Skin epidermis (tissue), 12 donors: ENCODE measurements at regions not wholly inside any gene's neighbourhood (a gene's known extent, or its start where the extent isn't known, plus 50 kb on each side); places are given as distances from the start of the nearest gene placed in this dataset.

Source experiments
- H3K27ac ChIP-seq, 21 experiments: fragments of 200-600 bp; sonication (generic) in 11 of 21; one replicate each; pipeline ENCODE4 v1.5.0; 2020; ENCODE audit warnings: mild to moderate bottlenecking in 3 of 21, inconsistent platforms in 2 of 21, moderate library complexity in 2 of 21
- H3K4me3 ChIP-seq, 7 experiments: fragments of 200-600 bp; sonication (generic) in 2 of 7; one replicate each; pipeline ENCODE4 v1.5.0; 2020; ENCODE audit warnings: inconsistent platforms in 2 of 7, mild to moderate bottlenecking in 2 of 7, moderate library complexity in 1 of 7

DNA sequence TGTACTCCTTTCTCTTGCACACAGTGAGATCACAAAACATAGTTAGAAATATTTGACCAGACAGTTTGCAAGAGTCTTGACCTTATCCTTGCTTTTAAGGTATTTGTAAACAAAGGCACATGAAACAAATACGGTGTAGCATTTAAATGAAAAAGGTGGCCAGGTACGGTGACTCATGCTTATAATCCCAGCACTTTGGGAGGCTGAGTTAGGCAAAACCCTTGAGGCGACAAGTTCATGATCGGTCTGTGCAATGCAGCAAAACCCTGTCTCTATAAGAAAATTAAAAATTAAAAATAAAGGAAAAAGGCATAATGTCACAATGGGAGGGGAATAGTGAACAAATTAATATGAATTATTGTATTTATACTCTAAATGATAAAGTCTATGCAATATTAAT, 109.5 kb upstream of the PIK3C3 start:
- Histone ChIP-seq H3K4me3 (no peak overlapping the region), H3K27ac (no peak overlapping the region)

DNA sequence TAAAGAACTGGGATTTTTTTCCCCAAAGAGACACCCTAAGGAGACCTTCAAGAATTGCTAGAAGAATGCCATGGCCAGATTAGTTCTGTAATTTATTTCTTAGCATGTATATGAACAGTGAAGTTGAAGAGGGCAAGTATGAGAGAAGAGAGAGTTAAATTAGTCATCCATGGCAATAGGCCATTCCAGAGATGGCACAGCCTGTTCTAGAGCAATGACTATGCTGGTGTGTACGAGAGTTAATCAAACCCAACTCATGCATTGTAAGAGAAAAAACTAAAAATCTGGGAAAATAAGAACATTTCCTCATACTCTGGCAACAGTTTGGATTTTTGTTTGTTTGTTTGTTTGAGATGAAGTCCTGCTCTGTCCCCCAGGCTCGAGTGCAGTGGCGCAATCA, 112.1 kb upstream of the PIK3C3 start:
- no peak overlapping the region for H3K4me3 ChIP-seq
- H3K27ac ChIP-seq: no peak overlapping the region

DNA sequence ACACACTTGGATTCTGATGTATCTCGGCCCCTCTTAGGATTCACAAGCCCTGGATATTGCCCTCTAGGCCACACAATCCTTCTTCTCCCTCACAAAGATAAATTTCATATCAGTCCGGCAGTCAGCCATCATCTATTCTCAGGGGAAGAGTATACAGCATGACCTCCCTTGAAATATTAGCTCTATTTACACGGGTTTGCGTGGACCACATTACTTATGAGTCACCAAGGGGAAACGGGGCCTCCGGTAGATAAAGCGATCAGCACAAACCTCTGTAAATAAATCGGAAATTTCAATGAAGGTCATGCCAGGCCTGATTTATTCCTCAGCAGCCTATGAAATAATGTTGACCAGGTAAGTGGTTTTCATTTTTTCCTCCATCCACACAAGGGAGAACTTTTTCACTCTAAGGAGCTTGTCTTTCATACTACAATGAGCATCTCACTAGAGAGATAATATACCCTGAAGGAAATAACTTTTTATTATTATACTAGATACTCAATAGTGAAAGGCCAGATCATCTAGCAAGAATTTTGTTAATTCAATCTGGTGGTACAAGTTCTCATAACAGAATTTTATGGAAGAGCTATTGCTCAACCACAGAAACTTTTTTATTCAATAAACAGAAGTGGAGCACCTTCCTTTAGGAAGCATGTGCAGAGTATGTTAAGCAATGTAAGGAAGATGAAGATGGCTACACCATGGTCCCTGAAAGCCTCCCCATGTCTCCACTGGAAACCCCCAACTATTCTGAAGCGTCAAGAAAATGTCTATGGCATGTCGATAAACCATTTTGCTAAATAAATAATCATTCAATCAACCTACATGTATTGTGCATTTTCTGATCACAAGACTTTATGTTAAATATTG, 125.2 kb upstream of the PIK3C3 start:
- H3K4me3 ChIP-seq: no peak overlapping the region
- no peak overlapping the region for H3K27ac ChIP-seq

DNA sequence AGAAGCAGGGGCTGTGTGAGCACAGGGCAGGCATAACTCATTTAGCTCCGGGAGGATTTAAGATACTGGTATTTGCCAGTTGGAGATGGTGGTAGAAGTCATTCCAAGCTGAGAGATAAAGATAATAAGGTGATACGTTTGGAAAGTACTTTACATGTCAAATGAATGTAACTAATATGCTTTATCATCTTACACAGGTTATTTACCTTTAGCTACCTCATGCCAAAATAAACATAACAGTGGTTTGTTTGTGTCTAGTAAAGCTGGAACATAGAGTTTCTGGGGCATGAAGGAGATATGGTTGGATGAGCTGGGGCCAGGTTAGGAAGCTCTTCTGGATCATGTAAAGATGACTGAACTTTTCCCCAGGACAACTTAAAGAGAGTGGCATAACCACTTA, 126.9 kb upstream of the PIK3C3 start:
- H3K4me3 ChIP-seq: no peak overlapping the region

DNA sequence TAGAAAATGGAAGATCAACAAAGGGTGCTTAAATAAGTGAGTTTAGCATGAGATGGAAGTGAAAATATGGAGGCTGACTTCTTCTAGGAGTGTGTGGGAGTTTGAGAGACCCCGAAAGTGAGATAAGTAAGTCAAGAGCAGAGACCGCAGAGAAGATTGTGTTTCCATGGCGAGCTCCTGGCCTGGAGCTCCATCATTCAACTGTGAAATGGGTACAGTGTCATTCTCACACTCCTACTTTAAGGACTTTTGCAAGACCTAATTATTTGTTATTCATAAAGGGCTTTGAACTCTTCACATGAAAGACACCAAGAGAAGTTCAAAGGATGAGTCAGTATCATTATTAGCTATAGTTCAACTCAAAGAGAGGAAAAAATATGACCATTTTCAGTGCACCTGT, 134.2 kb upstream of the PIK3C3 start:
- Histone ChIP-seq H3K4me3 (no peak overlapping the region), H3K27ac (no peak overlapping the region)

More for the DNA sequence above, 126.9 kb upstream of the PIK3C3 start:
- H3K27ac ChIP-seq: no peak overlapping the region

DNA sequence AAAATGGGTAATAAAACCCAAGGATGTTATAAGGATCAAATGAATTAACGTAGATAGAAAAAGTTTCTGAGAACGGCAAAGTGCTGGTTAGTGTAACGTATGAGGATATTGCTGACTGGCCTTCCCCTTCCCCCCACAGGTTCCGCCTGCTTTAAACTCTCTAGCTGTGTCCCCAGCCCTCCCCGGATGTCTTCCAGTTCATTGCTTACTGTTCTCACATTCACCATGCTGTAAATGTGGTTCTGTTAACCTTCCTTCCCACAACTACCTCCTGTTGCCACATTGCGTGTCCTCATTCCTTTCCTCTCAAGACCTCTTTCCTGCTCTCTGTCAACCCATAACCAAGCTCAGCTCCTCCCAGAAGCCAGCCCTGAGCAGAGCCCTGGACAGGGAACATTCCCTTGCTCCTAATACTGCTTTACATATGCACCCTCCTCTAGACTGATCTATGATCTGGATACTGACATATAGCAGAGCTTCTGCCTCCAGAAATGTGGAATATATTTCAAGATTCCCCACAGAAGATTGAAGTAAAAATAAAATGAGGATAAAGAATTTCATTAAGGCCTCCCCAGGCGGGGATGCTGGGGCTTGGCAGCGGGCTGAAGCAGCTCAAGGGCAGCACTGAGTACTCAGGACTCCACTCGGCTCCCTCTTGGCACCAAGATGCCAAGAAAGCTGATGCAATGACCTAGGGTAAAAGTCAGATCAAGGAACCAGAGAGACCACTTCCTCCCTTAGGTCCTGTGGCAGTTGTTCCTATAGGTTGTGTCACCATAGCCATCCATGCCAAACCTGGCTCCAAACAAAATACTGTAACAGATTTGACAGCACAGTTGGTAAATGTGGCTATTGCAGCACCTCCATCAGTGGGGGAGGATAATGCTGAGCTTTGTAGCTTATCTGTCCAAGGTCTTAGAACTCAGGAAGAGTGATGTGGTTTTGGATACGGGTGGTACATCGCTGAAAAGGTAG, 136.4 kb upstream of the PIK3C3 start:
- no peak overlapping the region for H3K27ac ChIP-seq
- no peak overlapping the region for H3K4me3 ChIP-seq

DNA sequence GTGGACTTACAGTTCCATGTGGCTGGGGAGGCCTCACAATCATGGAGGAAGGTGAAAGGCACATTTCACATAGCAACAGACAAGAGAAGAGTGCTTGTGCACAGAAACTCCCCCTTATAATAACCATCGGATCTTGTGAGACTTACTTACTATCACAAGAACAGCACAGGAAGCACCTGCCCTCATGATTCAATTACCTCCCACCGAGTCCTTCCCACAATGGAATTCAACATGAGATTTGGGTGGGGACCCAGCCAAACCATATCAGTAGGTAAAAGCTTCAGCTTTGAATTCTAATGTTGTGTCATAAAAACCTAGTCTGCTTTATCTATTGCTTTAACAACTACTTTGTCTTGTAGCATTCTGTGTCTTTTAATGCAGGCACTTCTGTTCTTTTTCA, 140.4 kb upstream of the PIK3C3 start:
- no peak overlapping the region for H3K4me3 ChIP-seq
- no peak overlapping the region for H3K27ac ChIP-seq

DNA sequence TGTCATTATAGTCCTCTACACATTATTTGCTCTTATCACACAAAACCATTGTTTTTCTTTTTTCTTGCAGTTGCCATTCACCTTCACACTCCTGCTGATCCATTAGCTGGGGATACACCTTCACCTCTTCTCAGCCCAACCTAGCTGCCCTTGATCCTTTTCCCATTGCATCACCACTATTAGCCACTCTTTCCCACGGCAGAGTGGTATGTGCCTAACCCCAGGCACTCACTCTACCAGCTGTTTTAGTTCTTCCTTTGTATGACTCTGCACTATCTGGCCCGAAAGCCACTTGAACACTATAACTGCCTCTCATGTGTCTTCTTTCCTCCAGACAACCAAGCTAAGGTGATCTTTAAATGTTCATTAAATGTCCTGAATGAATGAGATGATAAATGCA, 145.4 kb upstream of the PIK3C3 start:
- no peak overlapping the region for H3K27ac ChIP-seq
- H3K4me3 ChIP-seq: no peak overlapping the region

DNA sequence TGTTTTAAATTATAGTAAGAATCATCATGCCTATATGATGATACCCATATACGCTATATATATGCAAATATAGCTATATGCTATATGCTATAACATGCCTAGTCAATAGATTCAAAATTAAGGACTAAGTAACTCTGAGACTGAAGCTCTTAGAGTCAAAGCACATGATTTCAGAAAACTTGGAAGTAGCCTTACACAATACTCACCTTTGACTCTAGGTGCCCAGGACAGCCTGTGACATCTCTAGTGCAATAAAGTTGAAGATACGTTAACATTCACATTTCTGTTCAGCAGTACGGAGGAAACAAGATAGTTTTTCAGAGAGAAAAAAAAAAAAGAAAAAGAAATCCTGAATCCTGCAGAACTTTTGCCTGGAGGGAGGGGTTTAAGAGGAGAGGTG, 149.7 kb upstream of the PIK3C3 start:
- Histone ChIP-seq H3K27ac (no peak overlapping the region), H3K4me3 (no peak overlapping the region)

DNA sequence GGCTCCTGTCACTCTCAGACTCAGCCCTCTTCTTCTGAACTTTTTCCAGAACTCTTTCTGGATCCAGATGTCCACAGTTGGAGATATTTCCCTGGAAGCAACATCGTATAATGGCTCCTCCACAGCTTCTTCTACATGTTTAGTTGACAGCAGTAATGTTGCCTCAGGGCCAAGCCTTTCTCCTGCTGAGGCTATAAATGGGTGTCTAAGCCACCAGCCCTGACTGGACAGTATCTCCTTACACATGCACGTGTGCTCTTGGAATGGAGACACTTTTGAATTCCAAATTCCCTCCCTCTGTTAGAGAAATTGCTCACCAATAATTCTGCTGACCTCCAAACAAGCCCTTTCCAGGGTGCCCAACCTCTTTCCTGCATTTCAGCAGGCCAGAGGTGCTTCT, 156.2 kb upstream of the PIK3C3 start:
- no peak overlapping the region for H3K4me3 ChIP-seq
- no peak overlapping the region for H3K27ac ChIP-seq

DNA sequence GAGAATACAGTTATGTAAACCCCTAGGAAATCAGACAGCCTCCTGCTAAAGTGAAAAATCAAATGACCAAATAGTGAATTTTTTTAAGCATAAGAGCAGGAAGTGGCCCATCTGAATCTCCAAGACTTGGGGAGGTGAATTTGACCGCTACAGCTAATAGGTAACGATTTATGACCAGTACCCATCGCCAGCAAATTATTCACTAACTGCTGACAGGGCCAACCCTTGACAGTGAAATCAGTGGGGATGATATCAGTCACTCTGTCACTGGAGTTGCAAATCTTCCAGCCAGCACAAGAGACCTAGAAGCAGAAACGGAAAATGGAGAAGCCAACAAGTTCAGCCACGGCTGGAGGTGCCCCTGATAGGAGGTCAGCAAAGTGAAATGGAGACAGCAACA, 164.3 kb upstream of the PIK3C3 start:
- H3K27ac ChIP-seq: no peak overlapping the region
- H3K4me3 ChIP-seq: no peak overlapping the region

DNA sequence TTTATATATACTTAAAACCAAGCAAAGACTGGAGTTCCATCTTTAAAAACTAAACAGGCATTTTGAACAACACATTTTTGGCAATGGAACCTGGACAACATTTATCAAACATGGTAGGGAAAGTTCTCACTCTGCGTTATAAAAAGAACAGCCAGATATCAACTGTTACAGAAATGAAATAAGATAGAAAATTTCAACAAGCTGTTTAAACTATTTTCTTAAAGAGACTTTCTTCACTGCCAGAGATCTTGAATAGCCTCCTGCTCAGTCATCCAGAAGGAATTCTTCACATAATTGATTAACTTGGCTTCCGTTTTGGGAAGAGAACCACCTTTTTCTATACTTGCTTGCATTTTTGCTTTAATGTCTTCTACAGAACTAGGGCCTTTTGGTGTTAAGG, 166.0 kb upstream of the PIK3C3 start:
- Histone ChIP-seq H3K4me3 (no peak overlapping the region), H3K27ac (no peak overlapping the region)

DNA sequence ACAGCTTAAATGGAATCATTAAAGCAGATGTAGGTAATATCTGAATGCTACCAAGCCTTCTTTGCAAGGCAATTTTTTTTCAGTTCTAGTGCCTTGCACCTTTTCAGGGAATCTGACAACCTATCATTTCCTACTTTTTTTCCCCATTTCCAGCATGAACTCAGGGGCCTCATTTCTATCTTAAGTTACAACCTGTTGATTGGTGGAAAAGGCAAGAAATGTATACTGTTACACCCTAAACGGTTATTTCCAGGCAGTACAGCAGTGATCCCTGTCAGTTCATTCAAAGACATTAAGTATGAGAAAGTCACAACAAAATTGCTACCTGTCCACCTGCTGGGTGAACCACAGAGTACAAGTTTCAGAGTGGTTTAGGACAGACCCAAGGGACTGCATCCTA, 171.2 kb upstream of the PIK3C3 start:
- no peak overlapping the region for H3K27ac ChIP-seq
- no peak overlapping the region for H3K4me3 ChIP-seq

DNA sequence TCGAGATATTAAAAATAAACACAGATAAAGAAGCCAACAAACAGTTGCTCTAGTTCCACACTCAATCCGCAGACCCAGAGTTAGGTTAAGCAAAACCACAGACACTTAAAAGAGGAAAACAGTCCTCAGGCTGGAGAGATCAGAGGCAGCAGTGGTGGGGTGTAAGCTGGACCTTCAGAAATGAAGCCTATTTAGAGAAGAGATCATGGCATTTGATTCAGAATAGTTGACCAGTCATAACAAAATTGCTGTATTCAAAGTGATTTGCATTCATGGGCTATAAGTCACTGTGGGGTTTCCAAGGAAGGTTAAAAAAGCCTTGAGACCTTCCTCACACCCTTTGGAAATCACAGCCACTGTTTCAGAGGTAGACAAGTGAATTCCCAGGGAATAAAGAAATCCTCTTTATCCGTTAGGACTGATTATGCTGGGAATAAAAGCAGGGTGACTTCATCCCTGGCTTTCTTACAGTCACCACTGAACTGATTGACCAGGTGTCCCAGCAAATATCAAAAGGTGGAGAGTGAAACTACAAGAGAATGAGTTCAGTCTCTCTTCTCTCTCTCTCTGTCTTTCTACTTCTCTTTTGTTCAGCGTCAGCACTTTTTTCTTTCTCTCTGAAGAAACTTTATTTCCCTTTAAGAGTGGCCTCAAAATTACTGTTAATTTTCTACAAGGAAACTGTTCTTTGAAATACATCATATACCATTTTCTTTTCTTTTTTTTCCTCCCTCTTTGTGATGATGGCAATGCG, 171.8 kb upstream of the PIK3C3 start:
- H3K4me3 ChIP-seq: no peak overlapping the region

DNA sequence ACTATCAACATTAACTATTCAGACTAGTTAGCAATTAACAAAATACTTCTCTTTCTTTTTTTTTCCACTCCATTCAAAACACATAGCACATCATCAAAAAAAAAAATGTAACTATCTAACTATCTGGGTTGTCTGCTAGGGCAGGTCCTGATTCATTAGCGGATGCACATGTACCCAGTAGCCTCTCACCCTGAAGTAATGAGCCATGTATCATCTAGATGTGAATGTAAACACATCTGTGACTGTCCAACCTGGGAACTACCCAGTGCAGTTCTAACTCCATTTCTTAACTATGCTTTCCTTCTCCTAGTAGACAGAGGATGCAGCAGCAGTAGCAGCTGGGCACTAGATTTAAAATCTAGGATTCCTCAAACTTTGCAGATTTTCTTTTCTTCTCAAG, 183.1 kb upstream of the PIK3C3 start:
- Histone ChIP-seq H3K27ac (no peak overlapping the region), H3K4me3 (no peak overlapping the region)

More for the DNA sequence above, 171.8 kb upstream of the PIK3C3 start:
- H3K27ac ChIP-seq: no peak overlapping the region

DNA sequence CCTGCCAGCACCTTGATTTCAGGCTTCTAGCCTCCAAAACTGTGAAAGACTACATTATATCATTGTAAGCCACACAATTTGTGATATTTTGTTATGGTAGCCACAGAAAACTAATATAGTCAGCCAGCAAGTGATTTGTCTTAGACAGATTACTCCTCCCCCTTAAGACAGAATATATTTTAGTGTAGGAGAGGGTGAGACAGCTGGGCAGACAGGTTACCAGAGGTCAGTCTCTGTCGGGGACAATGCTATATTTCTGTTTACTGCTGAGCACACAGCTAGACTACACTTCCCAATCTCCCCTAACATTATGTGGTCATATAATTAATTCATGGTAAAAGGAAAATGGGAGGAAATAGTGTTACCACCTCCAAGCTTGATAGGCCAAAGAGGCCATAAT, 185.8 kb upstream of the PIK3C3 start:
- Histone ChIP-seq H3K4me3 (no peak overlapping the region), H3K27ac (no peak overlapping the region)

DNA sequence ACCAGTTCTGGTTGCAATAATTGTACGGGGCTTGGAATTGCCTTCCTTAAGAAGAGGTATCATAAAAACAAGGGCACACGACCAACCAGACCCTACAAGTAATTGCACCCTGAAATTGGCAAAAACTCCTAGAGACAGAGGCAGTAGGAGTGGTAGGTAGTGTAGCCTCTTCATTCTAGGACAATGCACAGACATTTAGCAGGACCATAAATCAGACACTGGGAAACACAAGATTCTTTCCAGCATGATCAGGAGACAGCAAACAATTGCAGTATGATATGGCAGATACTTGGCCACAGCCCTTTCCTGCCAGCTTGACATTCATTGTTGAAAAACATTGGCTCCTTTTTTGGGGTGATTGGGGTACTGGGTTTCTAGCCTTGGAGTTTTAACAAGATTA, 186.6 kb upstream of the PIK3C3 start:
- H3K4me3 ChIP-seq: no peak overlapping the region
- no peak overlapping the region for H3K27ac ChIP-seq

DNA sequence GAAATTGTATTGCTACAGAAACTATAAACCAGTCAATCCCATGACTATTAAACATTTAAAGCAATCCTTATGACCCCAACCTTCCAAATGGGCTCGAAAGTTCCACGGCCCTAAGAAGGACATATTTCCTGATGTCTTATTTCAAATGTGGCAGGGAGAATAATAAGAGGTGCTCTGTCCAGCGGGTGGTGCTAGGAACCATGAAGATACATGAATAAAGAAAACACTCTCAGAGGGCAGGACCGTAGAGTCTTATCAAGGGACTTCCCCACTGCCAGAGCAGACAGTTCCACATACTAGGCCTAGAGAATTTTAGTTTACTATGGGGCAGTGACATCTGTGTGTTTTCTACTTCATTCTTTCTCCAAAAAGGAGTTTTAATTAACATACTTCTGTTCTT, 187.1 kb upstream of the PIK3C3 start:
- Histone ChIP-seq H3K27ac (no peak overlapping the region), H3K4me3 (no peak overlapping the region)

DNA sequence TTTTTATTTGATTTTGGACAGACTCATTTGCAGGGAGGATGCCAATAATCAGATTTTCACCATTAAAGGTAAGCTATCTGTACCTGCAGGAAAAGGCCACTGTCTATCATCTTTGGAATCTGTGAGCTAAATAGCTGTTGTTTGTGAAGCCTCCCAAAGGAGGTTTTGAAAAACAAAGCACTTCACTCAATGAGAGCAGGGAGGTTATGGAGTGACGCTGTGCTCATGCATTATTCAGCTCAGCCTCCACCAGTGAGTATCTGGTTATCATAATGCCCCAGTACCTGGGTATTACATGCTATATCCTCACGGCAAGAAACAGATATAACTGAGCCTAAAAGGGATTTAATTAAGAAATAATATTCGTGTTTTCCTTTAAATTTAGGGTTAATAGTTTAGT, 189.6 kb upstream of the PIK3C3 start:
- H3K27ac ChIP-seq: no peak overlapping the region
- H3K4me3 ChIP-seq: no peak overlapping the region

DNA sequence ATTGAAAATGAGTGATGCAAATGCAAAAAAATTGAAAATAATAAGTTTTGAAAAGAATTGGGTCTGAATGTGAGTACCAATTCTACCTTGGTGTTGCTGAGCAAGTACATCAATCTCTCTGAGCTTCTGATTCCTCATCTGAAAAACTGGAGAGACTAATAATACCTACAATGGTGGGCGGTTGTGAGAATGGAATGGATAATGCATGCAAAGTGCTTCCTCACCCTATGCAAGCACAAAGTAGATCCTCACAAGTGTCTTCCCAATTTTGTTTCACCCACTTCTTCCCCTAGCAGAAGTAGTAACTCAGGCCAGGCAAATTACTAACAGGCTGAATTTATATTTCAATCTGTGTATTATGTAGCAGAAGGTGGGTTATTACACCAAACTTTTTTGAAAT, 191.7 kb upstream of the PIK3C3 start:
- Histone ChIP-seq H3K27ac (no peak overlapping the region), H3K4me3 (no peak overlapping the region)
